K562 (cell line): ENCODE measurements at regions not wholly inside any gene's neighbourhood (a gene's known extent, or its start where the extent isn't known, plus 50 kb on each side); places are given as distances from the start of the nearest gene placed in this dataset.

ENCODE experiments used
- ATAC-seq: fragments of 200-7000 bp; cut with Tn5 transposase; 3 replicates; pipeline ENCODE4 v1.9.1; 2020; ENCODE audit warnings: moderate library complexity
- BruUV-seq: library from RNA; stranded (reverse); fragments of 400-500 nt; replicated peaks from 2 replicates; lab custom pipeline; 2021; lab: Mats Ljungman, UMichigan
- CTCF ChIA-PET: fragments of 300-600 bp; formaldehyde crosslinking; extraction: SDS; loops from one replicate; lab custom pipeline; 2021; ENCODE audit warnings: low intra/inter-chr PET ratio; lab: Yijun Ruan, JAX
- POLR2A ChIA-PET: fragments of 300-600, 350-650 bp; sonication (Branson Sonifier 250); formaldehyde crosslinking; extraction: SDS; loops from one replicate; lab custom pipeline; 2021; ENCODE audit warnings: antibody characterized with exemption, inconsistent platforms; lab: Yijun Ruan, JAX
- DNase-seq, 4 experiments: peaks; one replicate each; pipeline versions ENCODE4 v3.0.0 to v3.0.0-alpha.2; 2011 to 2018; ENCODE audit warnings: low spot score in 3 of 4, mixed read lengths in 3 of 4; ENCODE audit errors: extremely low read depth in 1 of 4
- FAIRE-seq: peaks from 2 replicates; lab custom pipeline; 2011; peaks lifted over from hg19 to GRCh38; lab: Jason Lieb, UNC
- H2AFZ ChIP-seq: 2 replicates; pipeline ENCODE4 v1.6.0; 2011; ENCODE audit warnings: low read depth, low read length, control low read depth, inconsistent platforms
- H3K27ac ChIP-seq: fragments of 200-600 bp; 3 replicates; pipeline ENCODE4 v1.8.0; 2011; ENCODE audit warnings: low read depth, mild to moderate bottlenecking, control low read depth, inconsistent platforms, low read length, moderate library complexity, mixed read lengths; ENCODE audit errors: extremely low read depth
- H3K27me3 ChIP-seq, 2 experiments: fragments of 300-600 bp in 1 of 2; 2 replicates in 1 of 2; 3 replicates in 1 of 2; pipeline versions ENCODE4 v1.6.0 to v1.8.0; 2011; ENCODE audit warnings: inconsistent platforms in 2 of 2, low read length in 2 of 2, mild to moderate bottlenecking in 1 of 2, mixed read lengths in 1 of 2, moderate library complexity in 1 of 2; ENCODE audit not compliant: control insufficient read depth in 2 of 2, insufficient read depth in 2 of 2
- H3K36me3 ChIP-seq: fragments of 300-600 bp; 3 replicates; pipeline ENCODE4 v1.8.0; 2011; ENCODE audit warnings: mild to moderate bottlenecking, low read length, inconsistent platforms; ENCODE audit not compliant: control insufficient read depth, insufficient read depth
- H3K4me1 ChIP-seq, 2 experiments: fragments of 200-600 bp in 1 of 2; replicated peaks in 1 of 2; 2 replicates in 1 of 2; 3 replicates in 1 of 2; pipeline versions ENCODE4 v1.5.1 to v1.8.0; 2011; ENCODE audit warnings: inconsistent platforms in 2 of 2, low read length in 2 of 2, mild to moderate bottlenecking in 1 of 2, mixed read lengths in 1 of 2, moderate library complexity in 1 of 2; ENCODE audit not compliant: control insufficient read depth in 2 of 2, insufficient read depth in 2 of 2
- H3K4me2 ChIP-seq: 2 replicates; pipeline ENCODE4 v1.6.1; 2011; ENCODE audit warnings: low read length, control low read depth, inconsistent platforms, mixed read lengths; ENCODE audit not compliant: insufficient read depth
- H3K4me3 ChIP-seq: fragments of 200-600 bp; sonication (generic), shearing (Covaris generic); 2 replicates; pipeline ENCODE4 v1.5.1; 2016; ENCODE audit warnings: control low read depth, inconsistent platforms
- H3K79me2 ChIP-seq: fragments of 200-600 bp; 3 replicates; pipeline ENCODE4 v1.8.0; 2011; ENCODE audit warnings: low read length, inconsistent platforms; ENCODE audit not compliant: control insufficient read depth, insufficient read depth
- H3K9ac ChIP-seq, 2 experiments: 2 replicates each; pipeline versions ENCODE4 v1.6.0 to v1.6.1; 2011; ENCODE audit warnings: low read depth in 2 of 2, low read length in 2 of 2, control low read depth in 1 of 2, inconsistent platforms in 1 of 2, mild to moderate bottlenecking in 1 of 2, mixed read lengths in 1 of 2; ENCODE audit not compliant: insufficient read depth in 1 of 2
- H3K9me1 ChIP-seq: one replicate; pipeline ENCODE4 v1.6.0; 2011; ENCODE audit warnings: inconsistent platforms, mild to moderate bottlenecking, low read length, moderate library complexity; ENCODE audit not compliant: control insufficient read depth, insufficient read depth
- H3K9me3 ChIP-seq: replicated peaks from 2 replicates; pipeline ENCODE4 v1.5.1; 2011; ENCODE audit warnings: low read depth, low read length, inconsistent platforms; ENCODE audit not compliant: control insufficient read depth, insufficient read depth
- H4K20me1 ChIP-seq: replicated peaks from 2 replicates; pipeline ENCODE4 v1.6.1; 2011; ENCODE audit warnings: low read length, inconsistent platforms, mixed read lengths; ENCODE audit not compliant: control insufficient read depth, insufficient read depth
- ELF4 ChIP-seq: fragments of 450-650 bp; formaldehyde crosslinking; IDR thresholded peaks from 2 replicates; pipeline ENCODE4 v1.4.0; 2022; ENCODE audit warnings: missing genetic modification characterization
- FUS ChIP-seq: fragments of 200-400 bp; formaldehyde crosslinking; optimal IDR thresholded peaks from 2 replicates; pipeline ENCODE3; 2017; ENCODE audit warnings: low read depth, low read length
- KDM4B ChIP-seq, 2 experiments: fragments of 450-650 bp in 1 of 2; sonication (generic) in 1 of 2; IDR thresholded peaks; 2 replicates each; pipeline ENCODE4 v1.6.1; 2016 to 2017; ENCODE audit warnings: borderline replicate concordance in 2 of 2, antibody characterized with exemption in 1 of 2, low read depth in 1 of 2, mild to moderate bottlenecking in 1 of 2
- MECOM ChIP-seq: fragments of 250-450 bp; sonication (Bioruptor Pico); IDR thresholded peaks from 2 replicates; pipeline ENCODE4 v1.8.0; 2022; ENCODE audit warnings: inconsistent platforms
- RFX1 ChIP-seq: fragments of 450-650 bp; IDR thresholded peaks from 2 replicates; pipeline ENCODE4 v1.6.1; 2016; ENCODE audit warnings: mild to moderate bottlenecking, moderate library complexity
- ZFPM2 ChIP-seq: fragments of 250-450 bp; sonication (Bioruptor Pico); IDR thresholded peaks from 2 replicates; pipeline ENCODE4 v1.5.1; 2022; ENCODE audit warnings: mild to moderate bottlenecking
- ZKSCAN1 ChIP-seq: fragments of 150-350 bp; IDR thresholded peaks from 2 replicates; pipeline ENCODE4 v1.6.1; 2016; ENCODE audit warnings: low read depth, low read length
- ZNF324 ChIP-seq: fragments of 250-450 bp; sonication (Bioruptor Pico); IDR thresholded peaks from 2 replicates; pipeline ENCODE4 v1.4.0; 2020; ENCODE audit warnings: mild to moderate bottlenecking
- WGBS: fragments of 100-300 bp; shearing (Covaris generic); methylation state at CpG from one replicate; pipeline ENCODE4 v1.1.6; 2016; ENCODE audit warnings: low coverage, mixed read lengths; ENCODE audit not compliant: insufficient coverage; ENCODE audit errors: missing lambda C conversion rate; 5-methylcytosine and 5-hydroxymethylcytosine counted together
- in situ Hi-C: fragments of 300-500 bp; cut with MboI; formaldehyde crosslinking; loops from 4 replicates; pipeline ENCODE4 v1.15.0; 2018; ENCODE audit warnings: inconsistent platforms, mixed read lengths
- intact Hi-C: fragments of 100-400 bp; cut with micrococcal nuclease; formaldehyde crosslinking; loops from 2 replicates; pipeline ENCODE4 v1.14.2; 2022
- TF ChIP-seq, protein P1 (sequence below): sonication (generic); formaldehyde crosslinking; IDR thresholded peaks from 2 replicates; pipeline ENCODE4 v1.8.1; 2022; ENCODE audit warnings: missing genetic modification reagents
- TF ChIP-seq, protein P2 (sequence below): fragments of 250-450 bp; sonication (Bioruptor Pico); IDR thresholded peaks from 2 replicates; pipeline ENCODE4 v1.8.0; 2022; ENCODE audit warnings: inconsistent platforms
- TF ChIP-seq, protein P3 (sequence below): fragments of 250-450 bp; sonication (Bioruptor Pico); IDR thresholded peaks from 2 replicates; pipeline ENCODE4 v1.8.0; 2021; ENCODE audit warnings: borderline replicate concordance, mild to moderate bottlenecking, moderate library complexity; ENCODE audit not compliant: poor library complexity, severe bottlenecking
- TF ChIP-seq, protein P4 (sequence below): fragments of 450-650 bp; formaldehyde crosslinking; IDR thresholded peaks from 2 replicates; pipeline ENCODE4 v1.4.0; 2020; ENCODE audit warnings: mild to moderate bottlenecking, moderate library complexity

DNA sequence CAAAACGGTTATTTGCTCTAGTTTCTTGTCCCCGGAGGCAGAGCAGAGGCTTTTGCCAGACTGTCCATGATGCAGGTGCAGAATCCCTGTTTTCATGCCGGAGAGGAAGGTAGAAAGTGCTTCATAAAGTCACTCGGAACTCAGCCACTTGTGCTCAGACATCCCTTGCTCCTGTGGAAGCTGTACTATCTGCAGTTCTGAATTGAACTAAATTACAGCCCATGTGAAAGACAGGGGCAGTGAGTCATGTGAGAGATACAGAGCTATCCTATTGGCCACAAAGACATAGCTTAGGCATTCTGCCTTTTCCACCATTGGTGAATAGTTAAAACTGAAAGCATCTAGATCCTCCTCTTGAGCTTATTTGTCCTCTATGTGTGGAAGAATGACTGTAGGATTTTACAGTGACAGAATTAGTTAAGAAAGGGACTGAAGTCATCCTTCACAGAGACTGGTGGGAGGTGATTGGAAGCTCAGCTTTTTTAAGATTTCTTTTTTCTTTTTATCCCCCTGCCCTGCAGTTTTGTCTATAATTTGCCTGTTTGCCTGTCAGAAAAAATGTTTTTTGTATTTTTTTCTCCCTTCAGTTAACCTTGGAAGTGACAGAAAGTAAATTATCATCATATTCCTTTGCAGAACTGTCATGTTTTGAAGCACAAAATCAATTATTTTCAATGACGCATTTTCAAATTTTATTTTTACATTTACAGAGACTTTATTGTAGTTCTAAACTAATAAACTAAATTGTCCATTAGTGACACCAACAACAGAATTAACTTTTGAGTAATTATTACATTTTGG, 298.6 kb downstream of the PTPRC start (continued):
- TF ChIP-seq, protein P1, sequence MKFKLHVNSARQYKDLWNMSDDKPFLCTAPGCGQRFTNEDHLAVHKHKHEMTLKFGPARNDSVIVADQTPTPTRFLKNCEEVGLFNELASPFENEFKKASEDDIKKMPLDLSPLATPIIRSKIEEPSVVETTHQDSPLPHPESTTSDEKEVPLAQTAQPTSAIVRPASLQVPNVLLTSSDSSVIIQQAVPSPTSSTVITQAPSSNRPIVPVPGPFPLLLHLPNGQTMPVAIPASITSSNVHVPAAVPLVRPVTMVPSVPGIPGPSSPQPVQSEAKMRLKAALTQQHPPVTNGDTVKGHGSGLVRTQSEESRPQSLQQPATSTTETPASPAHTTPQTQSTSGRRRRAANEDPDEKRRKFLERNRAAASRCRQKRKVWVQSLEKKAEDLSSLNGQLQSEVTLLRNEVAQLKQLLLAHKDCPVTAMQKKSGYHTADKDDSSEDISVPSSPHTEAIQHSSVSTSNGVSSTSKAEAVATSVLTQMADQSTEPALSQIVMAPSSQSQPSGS (CRISPR knock-in tag), result no peak
- TF ChIP-seq FUS, result no peak
- TF ChIP-seq, protein P2, sequence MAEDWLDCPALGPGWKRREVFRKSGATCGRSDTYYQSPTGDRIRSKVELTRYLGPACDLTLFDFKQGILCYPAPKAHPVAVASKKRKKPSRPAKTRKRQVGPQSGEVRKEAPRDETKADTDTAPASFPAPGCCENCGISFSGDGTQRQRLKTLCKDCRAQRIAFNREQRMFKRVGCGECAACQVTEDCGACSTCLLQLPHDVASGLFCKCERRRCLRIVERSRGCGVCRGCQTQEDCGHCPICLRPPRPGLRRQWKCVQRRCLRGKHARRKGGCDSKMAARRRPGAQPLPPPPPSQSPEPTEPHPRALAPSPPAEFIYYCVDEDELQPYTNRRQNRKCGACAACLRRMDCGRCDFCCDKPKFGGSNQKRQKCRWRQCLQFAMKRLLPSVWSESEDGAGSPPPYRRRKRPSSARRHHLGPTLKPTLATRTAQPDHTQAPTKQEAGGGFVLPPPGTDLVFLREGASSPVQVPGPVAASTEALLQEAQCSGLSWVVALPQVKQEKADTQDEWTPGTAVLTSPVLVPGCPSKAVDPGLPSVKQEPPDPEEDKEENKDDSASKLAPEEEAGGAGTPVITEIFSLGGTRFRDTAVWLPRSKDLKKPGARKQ (CRISPR knock-in tag), result no peak
- TF ChIP-seq, protein P3, sequence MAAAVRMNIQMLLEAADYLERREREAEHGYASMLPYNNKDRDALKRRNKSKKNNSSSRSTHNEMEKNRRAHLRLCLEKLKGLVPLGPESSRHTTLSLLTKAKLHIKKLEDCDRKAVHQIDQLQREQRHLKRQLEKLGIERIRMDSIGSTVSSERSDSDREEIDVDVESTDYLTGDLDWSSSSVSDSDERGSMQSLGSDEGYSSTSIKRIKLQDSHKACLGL (CRISPR knock-in tag), result no peak

DNA sequence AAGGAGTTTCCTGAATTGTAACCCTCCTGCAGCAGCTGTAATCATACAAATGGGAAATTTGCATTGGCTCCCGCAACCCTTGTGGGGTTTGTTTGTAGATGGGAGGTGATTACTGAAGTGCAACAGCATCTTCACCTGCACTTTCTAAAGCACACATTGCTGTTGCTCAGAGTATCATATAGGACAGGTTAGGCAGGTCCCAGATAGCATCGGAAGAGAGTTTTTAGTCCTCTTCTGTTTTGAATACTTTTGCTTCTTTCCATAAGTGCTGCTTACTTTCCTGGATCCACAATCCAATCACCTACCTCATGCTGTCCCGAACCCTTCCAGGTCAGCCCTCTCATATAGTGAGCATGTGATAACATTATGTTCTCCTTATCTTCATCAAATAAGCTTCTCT, 300.4 kb downstream of the PTPRC start:
- 0% methylated on average over 3 of the region's 3 CpGs for WGBS
- no peak for TF ChIP-seq ZKSCAN1
- TF ChIP-seq MECOM, result no peak
- no peak for TF ChIP-seq ZFPM2
- TF ChIP-seq ELF4, result no peak
- no peak for TF ChIP-seq ZNF324 (CRISPR knock-in tag)
- TF ChIP-seq, protein P4, sequence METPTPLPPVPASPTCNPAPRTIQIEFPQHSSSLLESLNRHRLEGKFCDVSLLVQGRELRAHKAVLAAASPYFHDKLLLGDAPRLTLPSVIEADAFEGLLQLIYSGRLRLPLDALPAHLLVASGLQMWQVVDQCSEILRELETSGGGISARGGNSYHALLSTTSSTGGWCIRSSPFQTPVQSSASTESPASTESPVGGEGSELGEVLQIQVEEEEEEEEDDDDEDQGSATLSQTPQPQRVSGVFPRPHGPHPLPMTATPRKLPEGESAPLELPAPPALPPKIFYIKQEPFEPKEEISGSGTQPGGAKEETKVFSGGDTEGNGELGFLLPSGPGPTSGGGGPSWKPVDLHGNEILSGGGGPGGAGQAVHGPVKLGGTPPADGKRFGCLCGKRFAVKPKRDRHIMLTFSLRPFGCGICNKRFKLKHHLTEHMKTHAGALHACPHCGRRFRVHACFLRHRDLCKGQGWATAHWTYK, result no peak
- TF ChIP-seq KDM4B (IDR thresholded peaks at IDR 0.05; ENCODE audit: borderline replicate concordance in 2 of 2, low read depth in 1 of 2), result no peak
- TF ChIP-seq RFX1, result no peak

More for the DNA sequence above, 300.4 kb downstream of the PTPRC start:
- Histone ChIP-seq H3K9ac (no peak overlapping the region), H3K36me3 (no peaks in the 10 kb centered on the region), H3K4me3 (no peak overlapping the region), H3K79me2 (no peaks in the 10 kb centered on the region), H3K27me3 (no peaks in the 10 kb centered on the region), H3K27ac (no peak overlapping the region), H3K9me1 (no peaks in the 10 kb centered on the region), H3K4me2 (no peak overlapping the region), H3K4me1 (no peaks in the 10 kb centered on the region), H3K9me3 (no peaks in the 10 kb centered on the region; the same call in none of the 2 replicates), H2AFZ (no peak overlapping the region), H4K20me1 (no peaks in the 10 kb centered on the region)
- intact Hi-C loops, result no loop called here
- POLR2A ChIA-PET, result interaction anchor here (0.7 kb wide), 1 partner anchor 20 kb away, joined by 3 read pairs; no protein-coding TSS in a partner anchor
- FAIRE-seq (no peak), DNase-seq (no peak), ATAC-seq (no peak)
- in situ Hi-C loops, result no loop called here
- CTCF ChIA-PET, result no interaction called here
- BruUV-seq, result no TSS peak
